ENCODE measurements at regions not wholly inside any gene's neighbourhood (a gene's known extent, or its start where the extent isn't known, plus 50 kb on each side); places are given as distances from the start of the nearest gene placed in this dataset.

- TF ChIP-seq POLR2A (IDR thresholded peaks at IDR 0.05; ENCODE audit: low read depth), result no peak
- no peak for TF ChIP-seq CTCF (IDR thresholded peaks at IDR 0.05)
- TF ChIP-seq POLR2AphosphoS5 (IDR thresholded peaks at IDR 0.05), result no peak
- no peak for TF ChIP-seq EP300 (IDR thresholded peaks at IDR 0.05)
These were observed 88.5 kb upstream of the IER5L start for GRCh38 chr9:129266536-129266935.

Measured in esophagus muscularis mucosa (tissue), 4 donors.